HepG2 (cell line): ENCODE measurements at regions not wholly inside any gene's neighbourhood (a gene's known extent, or its start where the extent isn't known, plus 50 kb on each side); places are given as distances from the start of the nearest gene placed in this dataset.
A peak's percentile ranks its signal among the peaks of the same experiment; 100 is the strongest.

Source experiments
- ATAC-seq: fragments of 200-7000 bp; cut with Tn5 transposase; 3 replicates; pipeline ENCODE4 v1.9.1; 2020; ENCODE audit warnings: mild to moderate bottlenecking, moderate library complexity
- BruUV-seq: library from RNA; stranded (reverse); fragments of 400-500 nt; replicated peaks from 2 replicates; lab custom pipeline; 2021; lab: Mats Ljungman, UMichigan
- CTCF ChIA-PET: fragments of 300-600 bp; formaldehyde crosslinking; extraction: SDS; loops from one replicate; lab custom pipeline; 2021; ENCODE audit warnings: low total read pairs, inconsistent platforms, low intra/inter-chr PET ratio; lab: Yijun Ruan, JAX
- POLR2A ChIA-PET: fragments of 350-600 bp; sonication (Branson Sonifier 250); formaldehyde crosslinking; loops from one replicate; lab custom pipeline; 2020; ENCODE audit warnings: antibody characterized with exemption, inconsistent platforms; lab: Yijun Ruan, JAX
- DNase-seq: peaks from one replicate; pipeline ENCODE4 v3.0.0-alpha.2; 2015; ENCODE audit warnings: low spot score
- FAIRE-seq: peaks from 3 replicates; lab custom pipeline; 2011; peaks lifted over from hg19 to GRCh38; lab: Jason Lieb, UNC
- H2AFZ ChIP-seq: one replicate; pipeline ENCODE4 v1.6.1; 2011; ENCODE audit warnings: low read length, inconsistent platforms
- H3K27ac ChIP-seq: fragments of 300-600 bp; 3 replicates; pipeline ENCODE4 v1.8.0; 2011; ENCODE audit warnings: mixed run types, mild to moderate bottlenecking, mixed read lengths, low read length, inconsistent platforms; ENCODE audit not compliant: insufficient read depth; ENCODE audit errors: extremely low read length
- H3K27me3 ChIP-seq, 2 experiments: fragments of 200-600 bp in 1 of 2; 2 replicates in 1 of 2; 3 replicates in 1 of 2; pipeline versions ENCODE4 v1.6.0 to v1.8.0; 2011; ENCODE audit warnings: low read length in 2 of 2, mild to moderate bottlenecking in 2 of 2, moderate library complexity in 2 of 2, inconsistent platforms in 1 of 2; ENCODE audit not compliant: insufficient read depth in 2 of 2, control insufficient read depth in 1 of 2
- H3K36me3 ChIP-seq, 2 experiments: fragments of 200-600 bp in 1 of 2; replicated peaks in 1 of 2; 2 replicates in 1 of 2; 3 replicates in 1 of 2; pipeline versions ENCODE4 v1.5.1 to v1.8.0; 2011; ENCODE audit warnings: low read length in 2 of 2, inconsistent platforms in 1 of 2; ENCODE audit not compliant: insufficient read depth in 2 of 2, control insufficient read depth in 1 of 2
- H3K4me1 ChIP-seq: 2 replicates; pipeline ENCODE4 v1.5.1; 2012; ENCODE audit warnings: low read length, inconsistent platforms; ENCODE audit not compliant: insufficient read depth
- H3K4me2 ChIP-seq: 2 replicates; pipeline ENCODE4 v1.6.0; 2011; ENCODE audit warnings: low read depth, low read length, inconsistent platforms
- H3K4me3 ChIP-seq, 3 experiments: fragments of 200-600 bp in 1 of 3; sonication (generic), shearing (Covaris generic) in 1 of 3; replicated peaks in 1 of 3; 2 replicates each; pipeline ENCODE4 v1.5.1; 2011 to 2016; ENCODE audit warnings: low read length in 3 of 3, inconsistent platforms in 2 of 3, low read depth in 2 of 3, mild to moderate bottlenecking in 2 of 3, control low read depth in 1 of 3, mixed read lengths in 1 of 3; ENCODE audit not compliant: insufficient read depth in 1 of 3
- H3K79me2 ChIP-seq: one replicate; pipeline ENCODE4 v1.6.1; 2011; ENCODE audit warnings: low read length, inconsistent platforms; ENCODE audit not compliant: insufficient read depth
- H3K9ac ChIP-seq: 2 replicates; pipeline ENCODE4 v1.6.0; 2011; ENCODE audit warnings: mild to moderate bottlenecking, low read depth, low read length, inconsistent platforms; ENCODE audit not compliant: insufficient read depth
- H3K9me3 ChIP-seq: 2 replicates; pipeline ENCODE4 v1.5.1; 2012; ENCODE audit warnings: mild to moderate bottlenecking, low read length
- H4K20me1 ChIP-seq: 2 replicates; pipeline ENCODE4 v1.6.0; 2011; ENCODE audit warnings: inconsistent platforms, mild to moderate bottlenecking, low read length, moderate library complexity; ENCODE audit not compliant: insufficient read depth
- ATF7 ChIP-seq, 2 experiments: fragments of 450-650 bp in 1 of 2; sonication (generic) in 1 of 2; formaldehyde crosslinking in 1 of 2; IDR thresholded peaks; 2 replicates each; pipeline versions ENCODE4 v1.4.0 to v1.6.1; 2016 to 2020; ENCODE audit warnings: antibody characterized with exemption in 1 of 2, mild to moderate bottlenecking in 1 of 2, missing genetic modification reagents in 1 of 2
- CBFB ChIP-seq: sonication (generic); formaldehyde crosslinking; IDR thresholded peaks from 2 replicates; pipeline ENCODE4 v1.4.0; 2020; ENCODE audit warnings: missing genetic modification reagents
- CREB1 ChIP-seq, 2 experiments: fragments of 450-650 bp in 1 of 2; IDR thresholded peaks; 2 replicates each; pipeline ENCODE4 v1.6.1; 2016 to 2017; ENCODE audit warnings: control low read depth in 1 of 2, mild to moderate bottlenecking in 1 of 2, missing compliant biosample characterization in 1 of 2, missing genetic modification characterization in 1 of 2
- KDM6A ChIP-seq: IDR thresholded peaks from 2 replicates; pipeline ENCODE4 v1.6.1; 2016; ENCODE audit warnings: low read depth
- RNF2 ChIP-seq: fragments of 450-650 bp; conservative IDR thresholded peaks from 2 replicates; pipeline ENCODE4 v1.6.1; 2016; ENCODE audit warnings: low read depth
- SOX13 ChIP-seq, 3 experiments: fragments of 450-650 bp in 1 of 3; sonication (generic) in 1 of 3; formaldehyde crosslinking in 1 of 3; IDR thresholded peaks in 2 of 3; conservative IDR thresholded peaks in 1 of 3; 2 replicates each; pipeline versions ENCODE4 v1.5.0 to v1.6.1; 2016 to 2020; ENCODE audit warnings: antibody characterized with exemption in 1 of 3, mild to moderate bottlenecking in 1 of 3, missing compliant biosample characterization in 1 of 3, missing genetic modification reagents in 1 of 3, moderate library complexity in 1 of 3
- STAT5B ChIP-seq: sonication (generic); formaldehyde crosslinking; IDR thresholded peaks from 2 replicates; pipeline ENCODE4 v1.4.0; 2020; ENCODE audit warnings: missing genetic modification reagents
- ZNF251 ChIP-seq: sonication (generic); formaldehyde crosslinking; IDR thresholded peaks from 2 replicates; pipeline ENCODE4 v1.9.0; 2021; ENCODE audit warnings: mild to moderate bottlenecking, missing genetic modification reagents
- WGBS: methylation state at CpG from one replicate; pipeline ENCODE4 v1.1.6; 2017; ENCODE audit warnings: low lambda C conversion rate; 5-methylcytosine and 5-hydroxymethylcytosine counted together
- in situ Hi-C: cut with HindIII; loops from 2 replicates; pipeline ENCODE4 v1.10.0; 2017; ENCODE audit warnings: low pct_unique_long_range_greater_than_20kb; ENCODE audit not compliant: extremely low pct_ligation_motif_present
- intact Hi-C: fragments of 100-400 bp; cut with micrococcal nuclease; formaldehyde crosslinking; loops from one replicate; pipeline ENCODE4 v1.10.0; 2022; ENCODE audit not compliant: unreplicated experiment

- TF ChIP-seq SOX13 (IDR thresholded peaks at IDR 0.05): no peak
- TF ChIP-seq SOX13 (CRISPR knock-in tag; conservative IDR thresholded peaks at IDR 0.05 in 1 of 2, IDR thresholded peaks at IDR 0.05 in 1 of 2): no peak
- TF ChIP-seq ZNF251 (CRISPR knock-in tag): no peak
Observed at GRCh38 chr2:36178384-36178783, 177.2 kb upstream of the CRIM1 start (continued).

DNA sequence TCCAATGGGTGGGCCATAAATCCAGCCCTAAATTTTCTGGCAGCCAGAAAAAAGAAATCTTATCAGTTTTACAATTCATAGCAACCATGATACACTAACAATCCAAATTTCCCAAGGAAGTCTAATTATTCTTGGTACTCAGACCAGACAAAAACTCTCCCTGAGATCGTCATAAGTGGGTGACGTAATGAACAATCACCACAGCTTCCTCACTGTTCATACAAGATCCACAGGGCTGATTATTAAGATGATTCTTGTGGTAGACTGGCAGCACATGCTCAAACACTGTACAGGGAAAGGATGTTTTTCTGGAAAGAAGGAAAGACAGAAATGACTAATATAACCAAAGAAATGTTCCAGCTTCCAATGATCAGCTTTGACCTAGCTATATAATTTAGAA, 178.3 kb upstream of the CRIM1 start:
- FAIRE-seq (no peak), DNase-seq (no peak), ATAC-seq (no peak)
- no peak overlapping the region for H3K4me2 ChIP-seq
- H3K4me3 ChIP-seq: no peak overlapping the region
- BruUV-seq: no TSS peak
- H2AFZ ChIP-seq: no peak overlapping the region
- no peaks in the 10 kb centered on the region for H3K4me1 ChIP-seq
- in situ Hi-C loops: no loop called here
- POLR2A ChIA-PET: no interaction called here
- H3K9ac ChIP-seq: no peak overlapping the region
- H3K9me3 ChIP-seq: peaks cover 9% of the 10 kb centered on the region; the same call in 1 of the 2 replicates
- H4K20me1 ChIP-seq: no peaks in the 10 kb centered on the region
- no peak overlapping the region for H3K27ac ChIP-seq
- no peak for TF ChIP-seq CBFB (CRISPR knock-in tag)
- peak; percentile 94 for TF ChIP-seq ATF7 (IDR thresholded peaks at IDR 0.05)
- TF ChIP-seq ATF7 (CRISPR knock-in tag; IDR thresholded peaks at IDR 0.05): no peak
- peak; percentile 83 for TF ChIP-seq CREB1 (IDR thresholded peaks at IDR 0.05)
- no peak for TF ChIP-seq CREB1 (CRISPR knock-in tag; IDR thresholded peaks at IDR 0.05)
- TF ChIP-seq RNF2: no peak
- no peak for TF ChIP-seq KDM6A (CRISPR knock-in tag)
- TF ChIP-seq STAT5B (CRISPR knock-in tag): no peak
- TF ChIP-seq, all 625 proteins: peak for 2
- H3K79me2 ChIP-seq: no peaks in the 10 kb centered on the region
- intact Hi-C loops: no loop called here
- H3K27me3 ChIP-seq: no peaks in the 10 kb centered on the region
- H3K36me3 ChIP-seq: no peaks in the 10 kb centered on the region
- CTCF ChIA-PET: no interaction called here
- 18% methylated on average over 2 of the region's 2 CpGs for WGBS
